PC-3 (cell line): ENCODE measurements at regions not wholly inside any gene's neighbourhood (a gene's known extent, or its start where the extent isn't known, plus 50 kb on each side); places are given as distances from the start of the nearest gene placed in this dataset.

ENCODE experiments used
- ATAC-seq: fragments of 200-7000 bp; cut with Tn5 transposase; 2 replicates; pipeline ENCODE4 v1.9.1; 2020; ENCODE audit warnings: mild to moderate bottlenecking, moderate library complexity
- BruUV-seq: library from RNA; stranded (reverse); fragments of 400-500 nt; replicated peaks from 2 replicates; lab custom pipeline; 2021; lab: Mats Ljungman, UMichigan
- CTCF ChIA-PET: fragments of 300-600 bp; sonication (Branson Sonifier 250); formaldehyde crosslinking; loops from one replicate; lab custom pipeline; 2022; ENCODE audit warnings: antibody characterized with exemption; lab: Charles Lee
- POLR2A ChIA-PET: fragments of 300-600 bp; sonication (Branson Sonifier 250); formaldehyde crosslinking; loops from one replicate; lab custom pipeline; 2022; ENCODE audit warnings: antibody characterized with exemption; ENCODE audit not compliant: unreplicated experiment; lab: Charles Lee
- DNase-seq: peaks from one replicate; pipeline ENCODE4 v3.0.0-alpha.2; 2015
- H2AFZ ChIP-seq: fragments of 300-600 bp; sonication (generic); 2 replicates; pipeline ENCODE4 v1.6.0; 2016; ENCODE audit warnings: antibody characterized with exemption, low read length
- H3F3A ChIP-seq: fragments of 300-600 bp; sonication (generic); one replicate; pipeline ENCODE4 v1.6.0; 2017; ENCODE audit warnings: antibody characterized with exemption, low read length, control low read depth, mild to moderate bottlenecking; ENCODE audit not compliant: unreplicated experiment
- H3K27ac ChIP-seq: fragments of 300-600 bp; sonication (generic); 2 replicates; pipeline ENCODE4 v1.5.1; 2016; ENCODE audit warnings: mild to moderate bottlenecking, low read length
- H3K27me3 ChIP-seq: fragments of 300-600 bp; sonication (generic); 2 replicates; pipeline ENCODE4 v1.6.1; 2016; ENCODE audit warnings: low read length, mixed read lengths
- H3K36me3 ChIP-seq: fragments of 300-600 bp; sonication (generic); 2 replicates; pipeline ENCODE4 v1.6.1; 2016; ENCODE audit warnings: low read depth, mixed run types, low read length, mixed read lengths
- H3K4me1 ChIP-seq: fragments of 300-600 bp; sonication (generic); 2 replicates; pipeline ENCODE4 v1.5.1; 2016; ENCODE audit warnings: low read length; ENCODE audit not compliant: insufficient read depth
- H3K4me2 ChIP-seq: fragments of 300-600 bp; sonication (generic); 2 replicates; pipeline ENCODE4 v1.6.0; 2016; ENCODE audit warnings: low read length
- H3K4me3 ChIP-seq: fragments of 300-600 bp; sonication (generic); 2 replicates; pipeline ENCODE4 v1.5.1; 2016; ENCODE audit warnings: mild to moderate bottlenecking, low read length, mixed read lengths
- H3K79me2 ChIP-seq: fragments of 300-600 bp; sonication (generic); 2 replicates; pipeline ENCODE4 v1.6.1; 2017; ENCODE audit warnings: low read length, mixed read lengths
- H3K9ac ChIP-seq: fragments of 300-600 bp; sonication (generic); 2 replicates; pipeline ENCODE4 v1.6.0; 2016; ENCODE audit warnings: mild to moderate bottlenecking, low read length
- H3K9me2 ChIP-seq: fragments of 300-600 bp; sonication (generic); replicated peaks from 2 replicates; pipeline ENCODE4 v1.6.1; 2016; ENCODE audit warnings: mixed run types, low read length, mixed read lengths
- H3K9me3 ChIP-seq: fragments of 300-600 bp; sonication (generic); 2 replicates; pipeline ENCODE4 v1.6.1; 2016; ENCODE audit warnings: low read length, mixed read lengths
- H4K20me1 ChIP-seq: fragments of 300-600 bp; sonication (generic); 2 replicates; pipeline ENCODE4 v1.6.1; 2016; ENCODE audit warnings: low read length, mixed read lengths
- EZH2 ChIP-seq: fragments of 300-600 bp; sonication (generic); IDR thresholded peaks from one replicate; pipeline ENCODE4 v1.6.1; 2017; ENCODE audit warnings: antibody characterized with exemption, mild to moderate bottlenecking, low read length; ENCODE audit not compliant: unreplicated experiment
- EZH2phosphoT487 ChIP-seq: fragments of 300-600 bp; sonication (generic); IDR thresholded peaks from 2 replicates; pipeline ENCODE4 v1.6.1; 2018; ENCODE audit warnings: mild to moderate bottlenecking, antibody characterized with exemption, low read length, borderline replicate concordance
- intact Hi-C: fragments of 100-400 bp; cut with micrococcal nuclease; formaldehyde crosslinking; loops from 2 replicates; pipeline ENCODE4 v1.9.0; 2023
- TF ChIP-seq, protein P1 (sequence below): fragments of 300-600 bp; sonication (generic); conservative IDR thresholded peaks from 2 replicates; pipeline ENCODE4 v1.5.1; 2017; ENCODE audit warnings: antibody characterized with exemption, low read depth, mild to moderate bottlenecking, low read length

GRCh38 chr10:57094083-57094482 lies 733.0 kb upstream of the ZWINT start:
- POLR2A ChIA-PET, result no interaction called here
- H3K9me3 ChIP-seq, result 0 out of 2 replicates have a peak, but pooled peaks cover 6% of the 10 kb centered on the region
- TF ChIP-seq EZH2 (no peak), EZH2phosphoT487 (no peak)
- TF ChIP-seq, protein P1, sequence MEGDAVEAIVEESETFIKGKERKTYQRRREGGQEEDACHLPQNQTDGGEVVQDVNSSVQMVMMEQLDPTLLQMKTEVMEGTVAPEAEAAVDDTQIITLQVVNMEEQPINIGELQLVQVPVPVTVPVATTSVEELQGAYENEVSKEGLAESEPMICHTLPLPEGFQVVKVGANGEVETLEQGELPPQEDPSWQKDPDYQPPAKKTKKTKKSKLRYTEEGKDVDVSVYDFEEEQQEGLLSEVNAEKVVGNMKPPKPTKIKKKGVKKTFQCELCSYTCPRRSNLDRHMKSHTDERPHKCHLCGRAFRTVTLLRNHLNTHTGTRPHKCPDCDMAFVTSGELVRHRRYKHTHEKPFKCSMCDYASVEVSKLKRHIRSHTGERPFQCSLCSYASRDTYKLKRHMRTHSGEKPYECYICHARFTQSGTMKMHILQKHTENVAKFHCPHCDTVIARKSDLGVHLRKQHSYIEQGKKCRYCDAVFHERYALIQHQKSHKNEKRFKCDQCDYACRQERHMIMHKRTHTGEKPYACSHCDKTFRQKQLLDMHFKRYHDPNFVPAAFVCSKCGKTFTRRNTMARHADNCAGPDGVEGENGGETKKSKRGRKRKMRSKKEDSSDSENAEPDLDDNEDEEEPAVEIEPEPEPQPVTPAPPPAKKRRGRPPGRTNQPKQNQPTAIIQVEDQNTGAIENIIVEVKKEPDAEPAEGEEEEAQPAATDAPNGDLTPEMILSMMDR, result no peak
- no peak overlapping the region for H3K4me3 ChIP-seq
- ATAC-seq, result no peak
- intact Hi-C loops, result no loop called here
- no peak overlapping the region for H3K27ac ChIP-seq
- CTCF ChIA-PET, result no interaction called here
- no peaks in the 10 kb centered on the region for H3K79me2 ChIP-seq
- no peaks in the 10 kb centered on the region for H4K20me1 ChIP-seq
- H2AFZ ChIP-seq, result no peak overlapping the region
- H3F3A ChIP-seq, result no peaks in the 10 kb centered on the region
- no peak for DNase-seq
- no peak overlapping the region for H3K4me2 ChIP-seq
- no peaks in the 10 kb centered on the region for H3K36me3 ChIP-seq
- no peaks in the 10 kb centered on the region for H3K27me3 ChIP-seq
- H3K9me2 ChIP-seq, result no peaks in the 10 kb centered on the region
- no peak overlapping the region for H3K9ac ChIP-seq
- BruUV-seq, result no TSS peak
- no peaks in the 10 kb centered on the region for H3K4me1 ChIP-seq

- Histone ChIP-seq H3K4me1 (no peaks in the 10 kb centered on the region), H4K20me1 (no peaks in the 10 kb centered on the region), H3K4me3 (no peak overlapping the region), H3K9me2 (no peaks in the 10 kb centered on the region), H3K9me3 (peaks cover 9% of the 10 kb centered on the region; the same call in 1 of the 2 replicates), H3K4me2 (no peak overlapping the region), H3K9ac (no peak overlapping the region), H3K36me3 (no peaks in the 10 kb centered on the region), H2AFZ (no peak overlapping the region), H3K79me2 (no peaks in the 10 kb centered on the region), H3K27me3 (no peaks in the 10 kb centered on the region), H3F3A (no peaks in the 10 kb centered on the region), H3K27ac (no peak overlapping the region)
- BruUV-seq, result no TSS peak
- POLR2A ChIA-PET, result no interaction called here
- ATAC-seq (no peak), DNase-seq (no peak)
- TF ChIP-seq, protein P1, result no peak
- TF ChIP-seq EZH2 (no peak), EZH2phosphoT487 (no peak)
- CTCF ChIA-PET, result no interaction called here
- intact Hi-C loops, result no loop called here
Observed at GRCh38 chr10:57053530-57053929, 692.5 kb upstream of the ZWINT start.

GRCh38 chr10:57049096-57049495 lies 688.0 kb upstream of the ZWINT start:
- Histone ChIP-seq H3K9me2 (no peaks in the 10 kb centered on the region), H3K4me3 (no peak overlapping the region), H3K79me2 (no peaks in the 10 kb centered on the region), H3K9me3 (0 out of 2 replicates have a peak, but pooled peaks cover 4% of the 10 kb centered on the region), H3K36me3 (no peaks in the 10 kb centered on the region), H3K4me1 (no peaks in the 10 kb centered on the region), H3K27ac (no peak overlapping the region), H3F3A (no peaks in the 10 kb centered on the region), H3K4me2 (no peak overlapping the region), H2AFZ (no peak overlapping the region), H4K20me1 (no peaks in the 10 kb centered on the region), H3K27me3 (no peaks in the 10 kb centered on the region), H3K9ac (no peak overlapping the region)
- intact Hi-C loops, result no loop called here
- no TSS peak for BruUV-seq
- no peak for DNase-seq
- no peak for ATAC-seq
- ChIA-PET CTCF (no interaction called here), POLR2A (no interaction called here)
- TF ChIP-seq EZH2, result no peak
- TF ChIP-seq, protein P1, result no peak
- TF ChIP-seq EZH2phosphoT487, result no peak
